Inflammatory macrophage treated with lipopolysaccharide for 1 hour (primary cell): ENCODE measurements at regions not wholly inside any gene's neighbourhood (a gene's known extent, or its start where the extent isn't known, plus 50 kb on each side); places are given as distances from the start of the nearest gene placed in this dataset.
"Not testable (repeated sequence)": the region's sequence is repeated elsewhere in the genome, so short reads cannot be mapped to it uniquely, and the experiment has no call there.

Source experiments
- DNase-seq, 2 donors: peaks; one replicate each; pipeline ENCODE4 v3.0.0-alpha.2; 2020 to 2022

GRCh38 chr17:74126179-74126900 lies 77.1 kb upstream of the RPL38 start:
- DNase-seq, result peak; percentile 1 to 11

GRCh38 chr17:74126959-74127358 lies 76.5 kb upstream of the RPL38 start:
- DNase-seq, result no peak

GRCh38 chr17:74128456-74129211 lies 74.8 kb upstream of the RPL38 start:
- no peak for DNase-seq

DNA sequence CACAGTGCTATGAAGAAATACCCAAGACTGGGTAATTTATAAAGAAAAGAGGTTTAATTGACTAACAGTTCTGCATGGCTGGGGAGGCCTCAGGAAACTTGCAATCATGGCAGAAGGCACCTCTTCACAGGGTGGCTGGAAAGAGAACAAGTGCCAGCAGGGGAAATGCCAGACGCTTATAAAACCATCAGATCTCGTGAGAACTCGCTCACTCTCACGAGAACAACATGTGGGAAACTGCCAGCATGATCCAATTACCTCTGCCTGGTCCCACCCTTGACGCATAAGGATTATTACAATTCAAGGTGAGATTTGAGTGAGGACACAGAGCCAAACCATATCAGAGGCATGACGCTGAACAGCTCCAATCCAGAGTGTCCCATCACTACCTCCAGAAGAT lies 73.7 kb upstream of the RPL38 start:
- DNase-seq, result not testable (repeated sequence)

- DNase-seq, result no peak
Measured at GRCh38 chr17:74130276-74130675, 73.2 kb upstream of the RPL38 start.

DNA sequence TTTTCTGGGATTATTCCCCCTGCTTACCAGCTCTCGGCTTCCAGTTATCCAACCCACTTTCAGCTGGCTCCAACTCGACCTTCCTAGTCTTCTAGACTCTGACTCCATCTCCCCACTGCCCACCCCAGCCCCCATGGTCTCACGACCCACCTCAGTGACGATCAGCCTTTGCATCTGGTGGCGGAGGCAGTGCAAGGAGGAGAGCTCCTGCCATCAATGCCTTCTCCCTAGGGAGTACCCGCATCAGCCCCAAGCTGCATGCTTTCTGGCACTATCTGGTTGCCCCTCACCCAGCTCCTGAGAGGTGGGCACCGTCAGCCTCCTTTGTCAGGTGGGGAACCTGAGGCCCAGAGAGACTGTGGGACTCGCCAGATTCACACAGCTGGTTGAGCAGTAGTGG lies 72.6 kb upstream of the RPL38 start:
- DNase-seq, result no peak

DNA sequence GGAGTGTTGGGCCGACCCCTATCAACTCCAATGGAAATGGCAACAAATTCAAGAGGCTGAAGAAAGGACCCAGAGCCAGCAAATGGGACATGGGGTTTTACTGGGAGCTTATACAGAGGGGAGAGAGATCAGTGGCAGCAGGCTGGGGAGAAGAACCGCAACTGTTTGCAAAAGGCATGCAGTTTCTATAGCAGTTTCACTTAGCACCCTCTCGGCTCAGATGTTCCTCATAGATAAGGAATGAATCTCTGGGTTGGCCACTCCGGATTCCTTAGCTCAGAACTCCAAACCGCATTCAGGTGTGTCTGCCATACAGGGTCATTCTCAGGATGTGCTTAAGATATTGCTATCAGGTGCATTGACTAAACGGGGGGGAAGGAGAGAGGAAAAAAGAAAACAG lies 71.1 kb upstream of the RPL38 start:
- no peak for DNase-seq

DNA sequence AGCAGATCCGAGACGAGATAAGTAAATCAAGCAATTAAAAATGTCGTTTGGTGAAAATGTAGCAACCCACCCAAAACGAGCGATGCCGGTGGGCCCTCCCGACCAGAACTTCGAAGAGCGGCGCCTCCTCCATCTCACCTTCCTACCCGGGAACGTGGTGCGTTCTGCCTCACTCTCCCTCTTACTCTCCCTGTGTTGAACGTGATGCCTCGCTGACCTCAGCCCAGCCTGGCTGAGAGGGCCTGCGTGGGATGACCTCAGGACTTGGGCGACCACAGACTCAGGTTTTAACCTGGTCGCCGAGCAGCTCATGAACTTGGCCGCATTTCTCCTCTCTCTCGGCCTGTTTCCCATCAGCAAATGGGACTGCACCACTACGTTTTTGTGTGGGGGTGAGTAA lies 69.7 kb upstream of the RPL38 start:
- DNase-seq, result no peak

GRCh38 chr17:74134234-74134633 lies 69.2 kb upstream of the RPL38 start:
- DNase-seq, result not testable (repeated sequence)

DNA sequence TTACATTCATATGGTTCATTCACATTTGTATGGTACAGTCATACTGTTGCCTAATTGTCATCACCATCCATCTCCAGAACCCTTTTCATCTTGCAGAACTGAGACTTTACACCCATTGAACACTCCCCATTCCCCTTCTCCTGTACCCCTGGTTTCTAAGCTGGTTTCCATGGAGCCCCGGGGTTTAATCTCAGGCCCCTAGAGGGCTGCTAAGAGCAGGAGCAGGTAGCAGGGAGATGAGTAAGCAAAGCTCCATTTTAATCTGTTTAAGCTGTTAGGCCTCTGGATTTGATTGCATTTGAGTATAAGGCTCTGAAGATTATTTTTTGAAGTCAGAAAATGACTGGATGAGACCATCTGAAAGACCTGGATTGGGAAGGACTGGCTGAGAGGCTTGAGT lies 68.5 kb upstream of the RPL38 start:
- no peak for DNase-seq

- no peak for DNase-seq
Measured at GRCh38 chr17:74135391-74136167, 67.9 kb upstream of the RPL38 start.

GRCh38 chr17:74137416-74137815 lies 66.1 kb upstream of the RPL38 start:
- DNase-seq, result no peak

DNA sequence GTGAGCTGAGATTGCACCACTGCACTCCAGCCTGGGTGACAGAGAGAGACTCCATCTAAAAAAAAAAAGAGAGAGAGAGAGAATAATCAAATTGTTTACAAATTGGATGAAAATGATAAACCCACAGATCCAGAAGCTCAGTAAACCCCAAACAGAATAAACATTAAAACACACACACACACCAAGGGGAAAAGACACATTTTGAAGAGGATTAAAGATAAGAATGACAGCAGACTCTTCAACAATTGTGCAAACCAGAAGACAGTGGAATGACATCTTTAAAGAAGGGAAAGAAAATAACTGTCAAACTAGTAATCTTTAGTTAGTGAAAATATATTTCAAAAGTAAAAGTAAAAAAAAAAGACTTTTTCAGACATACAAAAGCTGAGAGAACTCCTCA lies 64.4 kb upstream of the RPL38 start:
- DNase-seq, result no peak

- no peak for DNase-seq
Measured at GRCh38 chr17:74140282-74140681, 63.2 kb upstream of the RPL38 start.

DNA sequence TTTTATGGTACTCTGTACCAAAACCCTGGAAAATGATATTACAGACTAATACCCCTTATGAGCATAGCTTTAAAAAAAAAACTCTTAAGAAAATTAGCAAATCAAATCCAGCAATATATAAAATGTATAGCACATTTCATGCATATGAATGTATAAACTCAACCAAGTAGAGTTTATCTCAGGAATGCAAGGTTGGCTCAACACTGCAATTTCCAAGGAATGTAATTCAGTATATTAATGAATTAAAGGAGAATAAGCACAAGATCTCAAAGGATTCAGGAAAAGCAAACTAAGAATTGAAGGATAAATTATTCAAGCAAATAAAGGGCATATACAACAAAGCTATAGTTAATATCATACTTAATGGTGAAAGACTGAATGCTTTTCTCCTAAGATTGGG lies 61.9 kb upstream of the RPL38 start:
- DNase-seq, result no peak

GRCh38 chr17:74143318-74143717 lies 60.2 kb upstream of the RPL38 start:
- DNase-seq, result not testable (repeated sequence)

DNA sequence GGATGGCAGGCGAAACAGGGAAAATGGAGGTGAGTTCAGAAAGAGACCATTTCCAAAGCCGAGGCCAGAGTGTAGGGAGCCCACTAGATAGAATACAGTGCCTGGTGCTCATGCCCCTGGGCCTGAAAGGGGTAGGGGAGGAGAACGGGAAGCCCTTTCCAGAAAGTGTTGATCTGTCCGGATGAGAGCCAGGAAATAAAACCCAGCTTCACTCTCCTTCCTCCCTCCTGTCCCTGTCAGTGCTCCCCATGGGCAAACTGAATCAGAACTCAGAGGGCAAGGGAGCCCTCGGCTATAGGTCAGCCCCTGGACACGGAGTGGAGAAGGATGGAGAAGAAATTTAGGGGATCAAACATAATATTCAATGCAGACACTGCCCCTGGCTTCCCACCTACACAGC lies 57.7 kb upstream of the RPL38 start:
- DNase-seq, result no peak

- no peak for DNase-seq
Measured at GRCh38 chr17:74146196-74146595, 57.3 kb upstream of the RPL38 start.

DNA sequence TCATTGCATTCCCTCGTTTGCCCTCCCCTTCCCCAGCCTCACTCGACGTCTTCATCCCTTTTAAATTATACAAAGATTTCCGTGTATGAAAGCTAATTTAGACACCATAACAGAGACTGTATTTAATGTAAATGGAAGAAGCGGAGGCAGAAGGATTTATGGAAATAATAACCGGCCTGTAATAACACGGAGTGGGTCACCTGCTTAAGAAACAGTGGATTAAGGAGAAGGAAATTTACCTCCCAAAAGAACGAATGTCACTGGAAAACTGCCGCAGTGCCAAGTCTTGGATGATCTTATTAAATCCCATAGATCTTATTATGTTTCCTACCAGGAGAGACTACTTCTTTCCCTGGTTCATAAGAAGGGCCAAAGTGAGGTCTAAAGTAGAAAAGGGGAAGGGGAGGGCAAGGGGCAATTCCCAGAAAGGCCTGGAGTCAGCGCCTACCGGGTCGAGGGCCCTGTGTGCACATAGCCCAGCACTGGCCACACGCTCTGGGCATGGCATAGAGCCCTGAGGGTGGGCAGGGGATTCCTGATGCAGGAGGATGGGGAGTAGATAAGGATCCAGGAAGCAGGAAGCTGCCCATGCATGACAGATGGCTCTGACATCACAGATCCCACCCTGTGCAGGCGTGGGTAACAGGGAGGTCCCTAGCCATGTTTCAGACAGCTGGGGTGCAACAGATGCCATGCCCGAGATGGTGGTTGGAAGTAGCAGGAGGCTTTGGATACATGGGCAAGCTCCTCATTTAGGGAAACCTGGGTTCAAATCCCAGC lies 56.2 kb upstream of the RPL38 start:
- no peak for DNase-seq

DNA sequence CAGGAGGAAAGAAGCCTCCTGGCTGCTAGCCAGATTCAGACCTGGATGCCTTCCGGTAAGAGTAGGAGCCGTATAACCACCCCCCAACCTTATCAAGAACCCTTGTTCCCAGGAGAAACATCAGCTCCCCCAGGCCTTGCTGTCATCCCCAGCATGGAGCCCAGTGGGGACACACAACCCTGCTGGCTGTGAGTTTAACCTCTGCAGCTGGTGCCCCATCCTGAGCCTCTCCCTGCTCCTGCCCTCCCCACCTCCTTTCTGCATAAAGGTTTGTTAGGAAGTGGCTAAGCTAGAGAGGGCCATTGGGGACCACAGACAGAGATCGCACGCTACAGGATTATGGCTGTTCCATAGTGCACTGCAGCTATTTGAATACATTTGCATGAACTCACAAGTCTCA lies 55.5 kb upstream of the RPL38 start:
- no peak for DNase-seq

- no peak for DNase-seq
Measured at GRCh38 chr17:74148446-74148845, 55.0 kb upstream of the RPL38 start.

DNA sequence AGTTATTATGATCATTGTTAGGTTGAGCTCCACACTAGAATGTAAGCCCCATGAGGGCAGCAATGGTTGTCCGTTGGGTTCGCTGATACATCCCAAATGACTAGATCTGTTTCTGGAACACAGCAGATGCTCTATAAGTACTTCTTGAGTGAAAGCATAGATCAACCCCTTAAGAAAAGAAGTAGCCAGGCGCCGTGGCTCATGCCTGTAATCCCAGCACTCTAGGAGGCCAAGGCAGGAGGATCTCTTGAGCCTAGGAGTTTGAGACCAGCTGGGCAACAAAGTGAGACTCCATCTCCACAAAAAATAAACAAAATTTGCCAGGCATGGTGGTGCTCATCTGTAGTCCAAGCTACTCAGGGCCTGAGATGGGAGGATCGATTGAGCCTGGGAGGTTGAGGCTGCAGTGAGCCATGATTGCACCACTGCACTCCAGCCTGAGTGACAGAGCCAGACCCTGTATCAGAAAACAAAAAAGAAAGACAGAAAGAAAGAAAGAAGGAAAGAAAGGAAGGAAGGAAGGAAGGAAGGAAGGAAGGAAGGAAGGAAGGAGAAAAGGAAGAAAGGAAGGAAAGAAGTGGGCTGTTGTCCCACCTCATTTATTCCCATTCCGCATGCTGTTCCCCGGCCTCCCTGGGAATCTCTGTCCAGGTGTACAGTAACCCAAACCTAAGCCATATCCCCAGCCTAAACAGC lies 54.4 kb upstream of the RPL38 start:
- no peak for DNase-seq
